Immature natural killer cell (primary cell): ENCODE measurements at regions not wholly inside any gene's neighbourhood (a gene's known extent, or its start where the extent isn't known, plus 50 kb on each side); places are given as distances from the start of the nearest gene placed in this dataset.

Source experiments
- DNase-seq, 3 donors: peaks; one replicate each; pipeline ENCODE4 v3.0.0; 2022; ENCODE audit warnings: mixed read lengths in 1 of 3
- H3K27ac Mint-ChIP-seq, 6 donors: one replicate each; pipeline ENCODE4 v1.8.0; 2020; ENCODE audit warnings: mixed read lengths in 6 of 6, mild to moderate bottlenecking in 5 of 6, inconsistent platforms in 4 of 6, moderate library complexity in 3 of 6
- H3K27me3 Mint-ChIP-seq, 3 donors: one replicate each; pipeline ENCODE4 v1.8.0; 2020 to 2021; ENCODE audit warnings: low read depth in 3 of 3, mild to moderate bottlenecking in 3 of 3, mixed read lengths in 3 of 3, moderate library complexity in 3 of 3, inconsistent platforms in 1 of 3
- H3K36me3 Mint-ChIP-seq, 3 donors: one replicate each; pipeline ENCODE4 v1.8.0; 2020; ENCODE audit warnings: mixed read lengths in 3 of 3, inconsistent platforms in 2 of 3, mild to moderate bottlenecking in 2 of 3
- H3K4me1 Mint-ChIP-seq, 2 donors: one replicate each; pipeline ENCODE4 v1.8.0; 2020; ENCODE audit warnings: inconsistent platforms in 2 of 2, mild to moderate bottlenecking in 2 of 2, mixed read lengths in 2 of 2, moderate library complexity in 1 of 2
- H3K4me3 Mint-ChIP-seq, 5 donors: one replicate each; pipeline ENCODE4 v1.8.0; 2020; ENCODE audit warnings: mild to moderate bottlenecking in 5 of 5, mixed read lengths in 5 of 5, inconsistent platforms in 3 of 5, moderate library complexity in 3 of 5
- H3K9me3 Mint-ChIP-seq, 6 donors: one replicate each; pipeline ENCODE4 v1.8.0; 2020; ENCODE audit warnings: mild to moderate bottlenecking in 6 of 6, mixed read lengths in 6 of 6, inconsistent platforms in 4 of 6, moderate library complexity in 3 of 6

GRCh38 chr14:85222341-85222740, 307.6 kb upstream of the FLRT2 start:
- Mint-ChIP-seq H3K4me1 (no peaks in the 10 kb centered on the region), H3K4me3 (no peak overlapping the region), H3K27me3 (no peaks in the 10 kb centered on the region), H3K27ac (no peak overlapping the region), H3K36me3 (no peaks in the 10 kb centered on the region), H3K9me3 (peaks cover 0 to 9% (median 0%) of the 10 kb centered on the region in 6 donors)
- DNase-seq = no peak

GRCh38 chr14:85223667-85224066, 306.3 kb upstream of the FLRT2 start:
- Mint-ChIP-seq H3K27ac (no peak overlapping the region), H3K27me3 (no peaks in the 10 kb centered on the region), H3K36me3 (no peaks in the 10 kb centered on the region), H3K4me3 (no peak overlapping the region), H3K4me1 (no peaks in the 10 kb centered on the region), H3K9me3 (peaks cover 0 to 10% (median under 1%) of the 10 kb centered on the region in 6 donors)
- DNase-seq = no peak

- H3K27me3 Mint-ChIP-seq = no peaks in the 10 kb centered on the region
- H3K4me3 Mint-ChIP-seq = no peak overlapping the region
- no peaks in the 10 kb centered on the region for H3K36me3 Mint-ChIP-seq
- no peaks in the 10 kb centered on the region for H3K4me1 Mint-ChIP-seq
- DNase-seq = no peak
- no peak overlapping the region for H3K27ac Mint-ChIP-seq
- peaks cover 0 to 15% (median 5%) of the 10 kb centered on the region in 6 donors for H3K9me3 Mint-ChIP-seq
Measured at GRCh38 chr14:85224241-85224640, 305.7 kb upstream of the FLRT2 start.

GRCh38 chr14:85233756-85234155, 296.2 kb upstream of the FLRT2 start:
- Mint-ChIP-seq H3K4me1 (peaks cover 16 to 25% of the 10 kb centered on the region in 2 donors), H3K4me3 (no peak overlapping the region), H3K36me3 (peaks cover 5 to 8% (median 5%) of the 10 kb centered on the region in 3 donors), H3K27me3 (peaks cover 0 to 6% (median 3%) of the 10 kb centered on the region in 3 donors), H3K27ac (no peak overlapping the region), H3K9me3 (peaks cover 3 to 27% (median 14%) of the 10 kb centered on the region in 6 donors)
- no peak for DNase-seq

GRCh38 chr14:85234156-85235025, 295.6 kb upstream of the FLRT2 start:
- Mint-ChIP-seq H3K27me3 (peaks cover 0 to 6% (median 3%) of the 10 kb centered on the region in 3 donors), H3K4me3 (peak overlapping the region in 1 of 5 donors; percentile 26), H3K36me3 (peaks cover 5 to 8% (median 5%) of the 10 kb centered on the region in 3 donors), H3K27ac (no peak overlapping the region), H3K9me3 (peaks cover 3 to 20% (median 9%) of the 10 kb centered on the region in 6 donors), H3K4me1 (peaks cover 22 to 31% of the 10 kb centered on the region in 2 donors)
- no peak for DNase-seq

DNA sequence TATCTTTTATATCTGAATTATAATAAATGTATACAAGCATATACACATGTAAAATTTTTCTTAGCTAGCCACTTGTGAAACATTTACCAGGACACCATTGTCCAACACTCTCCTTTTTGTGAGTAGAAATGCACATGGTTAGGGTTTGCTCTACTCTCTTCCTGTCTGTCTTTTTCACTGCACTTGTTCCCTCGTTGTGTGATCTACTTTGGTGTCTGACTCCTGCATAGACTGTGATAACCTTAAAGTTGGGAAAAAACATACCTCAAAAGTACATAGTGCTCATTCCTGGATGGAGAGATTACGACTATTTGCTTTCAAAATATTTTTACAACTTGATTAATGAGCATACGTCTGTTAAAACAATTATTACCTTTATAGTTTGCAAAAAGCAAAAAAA, 294.1 kb upstream of the FLRT2 start:
- peaks cover 0 to 9% (median 1%) of the 10 kb centered on the region in 6 donors for H3K9me3 Mint-ChIP-seq
- H3K27ac Mint-ChIP-seq = no peak overlapping the region
- H3K27me3 Mint-ChIP-seq = peaks cover 0 to 3% (median 3%) of the 10 kb centered on the region in 3 donors
- DNase-seq = no peak
- H3K4me3 Mint-ChIP-seq = peak overlapping the region in 1 of 5 donors; percentile 43
- H3K4me1 Mint-ChIP-seq = peaks cover 33 to 39% of the 10 kb centered on the region in 2 donors
- peaks cover 1% of the 10 kb centered on the region in 3 donors for H3K36me3 Mint-ChIP-seq

GRCh38 chr14:85236296-85236695, 293.6 kb upstream of the FLRT2 start:
- peaks cover 38 to 43% of the 10 kb centered on the region in 2 donors for H3K4me1 Mint-ChIP-seq
- H3K9me3 Mint-ChIP-seq = peaks cover 0 to 6% (median 0%) of the 10 kb centered on the region in 6 donors
- H3K4me3 Mint-ChIP-seq = peak overlapping the region in 2 of 5 donors; percentile 47 to 48
- no peak overlapping the region for H3K27ac Mint-ChIP-seq
- H3K36me3 Mint-ChIP-seq = no peaks in the 10 kb centered on the region
- no peak for DNase-seq
- peaks cover 0 to 3% (median 3%) of the 10 kb centered on the region in 3 donors for H3K27me3 Mint-ChIP-seq

GRCh38 chr14:85239791-85240190, 290.2 kb upstream of the FLRT2 start:
- Mint-ChIP-seq H3K9me3 (peaks cover 0 to 5% (median 0%) of the 10 kb centered on the region in 6 donors), H3K27ac (peak overlapping the region in 2 of 6 donors; percentile 18 to 80), H3K27me3 (peaks cover 0 to 3% (median under 1%) of the 10 kb centered on the region in 3 donors), H3K36me3 (no peaks in the 10 kb centered on the region), H3K4me3 (peak overlapping the region; percentile 57 to 68 (median 65)), H3K4me1 (peaks cover 48 to 60% of the 10 kb centered on the region in 2 donors)
- DNase-seq = peak in 1 of 3 donors; percentile 4

DNA sequence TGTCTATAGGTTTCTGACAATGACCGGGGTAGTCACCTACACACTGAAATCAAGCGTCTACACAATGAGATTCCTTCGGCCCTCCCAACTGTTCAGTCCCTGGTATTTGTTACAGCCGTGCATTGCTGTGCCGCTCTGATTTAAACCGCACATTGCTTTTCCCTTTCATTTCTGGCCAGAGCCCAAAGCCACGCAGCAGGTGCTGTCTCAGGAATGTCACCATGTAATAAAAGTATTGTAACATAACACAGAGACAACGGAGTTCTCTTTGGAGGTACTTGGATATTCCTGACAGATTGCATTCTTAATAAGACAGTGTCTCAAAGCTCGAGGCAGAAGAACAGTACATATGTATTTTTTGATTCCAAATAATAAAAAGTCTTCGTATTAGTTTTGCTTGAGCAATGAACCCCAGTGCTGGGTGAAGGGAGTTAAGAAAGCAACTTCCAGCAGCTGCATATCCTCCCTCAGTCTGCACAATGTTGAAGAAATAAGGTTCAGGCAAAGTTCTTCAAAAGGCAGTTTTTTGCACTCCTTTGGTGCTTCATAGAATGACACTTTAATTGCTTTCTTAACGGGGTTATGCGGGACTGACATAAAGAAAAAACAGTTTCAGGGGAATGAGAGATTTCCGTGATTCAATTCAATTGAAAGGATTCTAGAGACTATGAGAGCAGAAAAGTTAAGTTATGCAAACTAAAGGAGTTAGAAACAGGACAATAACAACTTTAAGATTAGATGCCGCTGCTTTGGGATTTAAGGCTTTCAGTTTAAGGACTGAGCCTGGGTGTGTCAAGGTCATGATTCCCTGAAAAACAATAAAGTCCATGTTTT, 288.7 kb upstream of the FLRT2 start:
- DNase-seq = no peak

DNA sequence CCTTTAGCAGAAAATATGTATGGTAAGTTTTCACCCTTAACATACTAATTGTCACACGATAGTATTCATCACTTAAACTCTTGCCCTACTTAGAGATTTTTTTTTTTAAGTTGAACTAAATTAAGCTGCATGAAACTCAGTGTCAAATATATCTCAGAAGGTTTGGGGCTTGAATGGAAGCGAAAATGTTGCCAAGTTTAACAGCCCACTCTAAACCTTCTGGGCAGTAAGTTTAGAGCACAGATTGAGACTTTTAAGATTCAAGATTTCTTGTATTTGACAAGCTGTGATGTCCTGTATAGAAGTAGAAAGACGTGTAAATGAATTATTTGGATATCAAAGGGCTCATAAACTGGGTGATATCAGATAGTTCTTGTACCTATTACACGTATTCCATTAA, 287.3 kb upstream of the FLRT2 start:
- Mint-ChIP-seq H3K27me3 (peaks cover 0 to 5% (median 2%) of the 10 kb centered on the region in 3 donors), H3K36me3 (no peaks in the 10 kb centered on the region), H3K9me3 (no peaks in the 10 kb centered on the region), H3K4me1 (peaks cover 33 to 45% of the 10 kb centered on the region in 2 donors), H3K27ac (peak overlapping the region in 1 of 6 donors; percentile 36), H3K4me3 (no peak overlapping the region)
- no peak for DNase-seq

More for the DNA sequence above, 288.7 kb upstream of the FLRT2 start:
- peaks cover 0 to 5% (median 2%) of the 10 kb centered on the region in 3 donors for H3K27me3 Mint-ChIP-seq
- no peaks in the 10 kb centered on the region for H3K36me3 Mint-ChIP-seq
- no peak overlapping the region for H3K4me3 Mint-ChIP-seq
- H3K9me3 Mint-ChIP-seq = peaks cover 0 to under 1% (median 0%) of the 10 kb centered on the region in 6 donors
- peak overlapping the region in 4 of 6 donors; percentile 9 to 59 (median 26) for H3K27ac Mint-ChIP-seq
- peaks cover 42 to 53% of the 10 kb centered on the region in 2 donors for H3K4me1 Mint-ChIP-seq

GRCh38 chr14:85243321-85243720, 286.6 kb upstream of the FLRT2 start:
- Mint-ChIP-seq H3K27me3 (peaks cover 0 to 5% (median 2%) of the 10 kb centered on the region in 3 donors), H3K4me3 (no peak overlapping the region), H3K27ac (peak overlapping the region in 1 of 6 donors; percentile 36), H3K9me3 (peaks cover 0 to 4% (median 0%) of the 10 kb centered on the region in 6 donors), H3K36me3 (no peaks in the 10 kb centered on the region), H3K4me1 (peaks cover 33 to 45% of the 10 kb centered on the region in 2 donors)
- no peak for DNase-seq

GRCh38 chr14:85247071-85247470, 282.9 kb upstream of the FLRT2 start:
- no peak overlapping the region for H3K27ac Mint-ChIP-seq
- peaks cover 0 to 7% (median 2%) of the 10 kb centered on the region in 3 donors for H3K27me3 Mint-ChIP-seq
- H3K4me3 Mint-ChIP-seq = no peak overlapping the region

GRCh38 chr14:85248881-85249635, 280.9 kb upstream of the FLRT2 start:
- peaks cover 0 to 7% (median 2%) of the 10 kb centered on the region in 3 donors for H3K27me3 Mint-ChIP-seq
- no peaks in the 10 kb centered on the region for H3K4me1 Mint-ChIP-seq
- no peak overlapping the region for H3K27ac Mint-ChIP-seq
- no peaks in the 10 kb centered on the region for H3K36me3 Mint-ChIP-seq
- H3K9me3 Mint-ChIP-seq = peaks cover 0 to 9% (median 0%) of the 10 kb centered on the region in 6 donors
- no peak for DNase-seq
- no peak overlapping the region for H3K4me3 Mint-ChIP-seq

More at GRCh38 chr14:85247071-85247470, 282.9 kb upstream of the FLRT2 start:
- DNase-seq = no peak
- peaks cover 10 to 14% of the 10 kb centered on the region in 2 donors for H3K4me1 Mint-ChIP-seq
- H3K9me3 Mint-ChIP-seq = peaks cover 0 to 9% (median 0%) of the 10 kb centered on the region in 6 donors
- no peaks in the 10 kb centered on the region for H3K36me3 Mint-ChIP-seq
